H9 (cell line): ENCODE measurements at regions not wholly inside any gene's neighbourhood (a gene's known extent, or its start where the extent isn't known, plus 50 kb on each side); places are given as distances from the start of the nearest gene placed in this dataset.
"Not testable (repeated sequence)": the region's sequence is repeated elsewhere in the genome, so short reads cannot be mapped to it uniquely, and the experiment has no call there.

Experiments used
- DNase-seq: peaks from one replicate; pipeline ENCODE4 v3.0.0-alpha.2; 2017
- H2AFZ ChIP-seq: one replicate; pipeline ENCODE4 v1.6.1; 2013; ENCODE audit warnings: mild to moderate bottlenecking, low read length, control low read depth, moderate library complexity
- H2AK5ac ChIP-seq: 2 replicates; pipeline ENCODE4 v1.6.1; 2013; ENCODE audit warnings: low read length, control low read depth, mixed read lengths; ENCODE audit not compliant: insufficient read length
- H2BK120ac ChIP-seq: one replicate; pipeline ENCODE4 v1.6.1; 2013; ENCODE audit warnings: low read depth, mild to moderate bottlenecking, low read length, control low read depth, inconsistent platforms; ENCODE audit not compliant: poor library complexity, severe bottlenecking
- H2BK12ac ChIP-seq: 2 replicates; pipeline ENCODE4 v1.6.1; 2013; ENCODE audit warnings: low read length, control low read depth, mixed read lengths, low read depth; ENCODE audit not compliant: insufficient read length
- H2BK15ac ChIP-seq: 2 replicates; pipeline ENCODE4 v1.6.1; 2013; ENCODE audit warnings: low read depth, low read length, control low read depth
- H2BK20ac ChIP-seq: one replicate; pipeline ENCODE4 v1.6.1; 2013; ENCODE audit warnings: low read depth, mild to moderate bottlenecking, low read length, control low read depth, inconsistent platforms; ENCODE audit not compliant: poor library complexity, severe bottlenecking
- H2BK5ac ChIP-seq: 2 replicates; pipeline ENCODE4 v1.6.1; 2013; ENCODE audit warnings: low read length, control low read depth, mixed read lengths; ENCODE audit not compliant: insufficient read length
- H3K14ac ChIP-seq: 2 replicates; pipeline ENCODE4 v1.6.1; 2013; ENCODE audit warnings: low read length, control low read depth; ENCODE audit not compliant: insufficient read depth
- H3K18ac ChIP-seq: 2 replicates; pipeline ENCODE4 v1.6.1; 2013; ENCODE audit warnings: low read depth, mild to moderate bottlenecking, mixed read lengths, low read length, control low read depth; ENCODE audit not compliant: insufficient read length
- H3K23ac ChIP-seq: 2 replicates; pipeline ENCODE4 v1.6.1; 2013; ENCODE audit warnings: low read length, control low read depth, mixed read lengths, low read depth; ENCODE audit not compliant: insufficient read length
- H3K23me2 ChIP-seq: 2 replicates; pipeline ENCODE4 v1.6.1; 2013; ENCODE audit warnings: low read depth, mild to moderate bottlenecking, mixed read lengths, low read length, control low read depth; ENCODE audit not compliant: insufficient read length, poor library complexity, severe bottlenecking
- H3K27ac ChIP-seq: 2 replicates; pipeline ENCODE4 v1.5.1; 2013; ENCODE audit warnings: low read length, control low read depth, mixed read lengths, low read depth; ENCODE audit not compliant: insufficient read length
- H3K27me3 ChIP-seq: 2 replicates; pipeline ENCODE4 v1.6.1; 2013; ENCODE audit warnings: low read length, control low read depth, inconsistent platforms; ENCODE audit not compliant: insufficient read depth
- H3K4ac ChIP-seq: 2 replicates; pipeline ENCODE4 v1.6.1; 2013; ENCODE audit warnings: low read depth, mild to moderate bottlenecking, control low read depth, inconsistent platforms, low read length, moderate library complexity
- H3K4me1 ChIP-seq: 2 replicates; pipeline ENCODE4 v1.6.1; 2013; ENCODE audit warnings: low read length, control low read depth, inconsistent platforms; ENCODE audit not compliant: insufficient read depth
- H3K4me2 ChIP-seq: 2 replicates; pipeline ENCODE4 v1.6.1; 2013; ENCODE audit warnings: low read length, control low read depth, mixed read lengths; ENCODE audit not compliant: insufficient read length, insufficient read depth
- H3K56ac ChIP-seq: 2 replicates; pipeline ENCODE4 v1.6.1; 2013; ENCODE audit warnings: low read depth, mild to moderate bottlenecking, mixed read lengths, low read length, control low read depth; ENCODE audit not compliant: insufficient read length
- H3K79me1 ChIP-seq: 2 replicates; pipeline ENCODE4 v1.6.1; 2013; ENCODE audit warnings: low read depth, mild to moderate bottlenecking, moderate library complexity, low read length, control low read depth, inconsistent platforms; ENCODE audit not compliant: insufficient read depth, poor library complexity, severe bottlenecking
- H3K79me2 ChIP-seq: 2 replicates; pipeline ENCODE4 v1.6.1; 2013; ENCODE audit warnings: low read length, control low read depth, inconsistent platforms; ENCODE audit not compliant: insufficient read depth
- H3K9ac ChIP-seq: 2 replicates; pipeline ENCODE4 v1.6.1; 2013; ENCODE audit warnings: low read length, control low read depth, mixed read lengths; ENCODE audit not compliant: insufficient read length; ENCODE audit errors: extremely low read depth
- H3K9me3 ChIP-seq: one replicate; pipeline ENCODE4 v1.6.1; 2013; ENCODE audit warnings: low read depth, low read length, inconsistent platforms; ENCODE audit not compliant: control insufficient read depth
- H3T11ph ChIP-seq: one replicate; pipeline ENCODE4 v1.6.1; 2013; ENCODE audit warnings: mild to moderate bottlenecking, low read length, control low read depth, inconsistent platforms
- H4K20me1 ChIP-seq: one replicate; pipeline ENCODE4 v1.6.1; 2013; ENCODE audit not compliant: control insufficient read depth, insufficient read length, insufficient read depth
- H4K5ac ChIP-seq: 2 replicates; pipeline ENCODE4 v1.6.1; 2013; ENCODE audit warnings: low read depth, mild to moderate bottlenecking, mixed read lengths, low read length, control low read depth; ENCODE audit not compliant: insufficient read length
- H4K8ac ChIP-seq: replicated peaks from 2 replicates; pipeline ENCODE4 v1.6.1; 2013; ENCODE audit warnings: low read length, control low read depth, mixed read lengths, low read depth; ENCODE audit not compliant: insufficient read length
- H4K91ac ChIP-seq: 2 replicates; pipeline ENCODE4 v1.6.1; 2013; ENCODE audit warnings: low read depth, mild to moderate bottlenecking, moderate library complexity, mixed read lengths, low read length, control low read depth; ENCODE audit not compliant: insufficient read length
- H3K27ac Mint-ChIP-seq, 3 experiments: 2 replicates in 2 of 3; 3 replicates in 1 of 3; pipeline ENCODE4 v1.8.0; 2020 to 2021; ENCODE audit warnings: mixed read lengths in 3 of 3, mild to moderate bottlenecking in 1 of 3, moderate library complexity in 1 of 3
- H3K27me3 Mint-ChIP-seq: 2 replicates; pipeline ENCODE4 v1.8.0; 2021; ENCODE audit warnings: low read depth, mild to moderate bottlenecking, moderate library complexity, mixed read lengths
- H3K36me3 Mint-ChIP-seq, 3 experiments: 2 replicates in 2 of 3; 3 replicates in 1 of 3; pipeline ENCODE4 v1.8.0; 2020 to 2021; ENCODE audit warnings: low read depth in 3 of 3, mixed read lengths in 3 of 3; ENCODE audit not compliant: insufficient read depth in 1 of 3
- H3K4me1 Mint-ChIP-seq, 2 experiments: 2 replicates each; pipeline ENCODE4 v1.8.0; 2020; ENCODE audit warnings: mixed read lengths in 2 of 2
- H3K4me3 Mint-ChIP-seq, 2 experiments: 2 replicates in 1 of 2; 3 replicates in 1 of 2; pipeline ENCODE4 v1.8.0; 2020 to 2021; ENCODE audit warnings: mild to moderate bottlenecking in 2 of 2, mixed read lengths in 2 of 2, moderate library complexity in 1 of 2
- H3K9me3 Mint-ChIP-seq, 2 experiments: 2 replicates in 1 of 2; 3 replicates in 1 of 2; pipeline ENCODE4 v1.8.0; 2020; ENCODE audit warnings: mild to moderate bottlenecking in 2 of 2, mixed read lengths in 2 of 2, moderate library complexity in 1 of 2
- CTCF ChIP-seq: fragments of 200-600 bp; sonication (generic); conservative IDR thresholded peaks from 3 replicates; pipeline ENCODE4 v1.8.0; 2021; ENCODE audit warnings: antibody characterized with exemption, mild to moderate bottlenecking
- WGBS: extraction: QIAGEN DNeasy Blood & Tissue Kit; methylation state at CpG from one replicate; pipeline ENCODE4 v1.1.7; 2013; ENCODE audit warnings: missing lambda C conversion rate, low lambda C conversion rate, mixed read lengths; ENCODE audit not compliant: insufficient read length; ENCODE audit errors: extremely low coverage; 5-methylcytosine and 5-hydroxymethylcytosine counted together

DNA sequence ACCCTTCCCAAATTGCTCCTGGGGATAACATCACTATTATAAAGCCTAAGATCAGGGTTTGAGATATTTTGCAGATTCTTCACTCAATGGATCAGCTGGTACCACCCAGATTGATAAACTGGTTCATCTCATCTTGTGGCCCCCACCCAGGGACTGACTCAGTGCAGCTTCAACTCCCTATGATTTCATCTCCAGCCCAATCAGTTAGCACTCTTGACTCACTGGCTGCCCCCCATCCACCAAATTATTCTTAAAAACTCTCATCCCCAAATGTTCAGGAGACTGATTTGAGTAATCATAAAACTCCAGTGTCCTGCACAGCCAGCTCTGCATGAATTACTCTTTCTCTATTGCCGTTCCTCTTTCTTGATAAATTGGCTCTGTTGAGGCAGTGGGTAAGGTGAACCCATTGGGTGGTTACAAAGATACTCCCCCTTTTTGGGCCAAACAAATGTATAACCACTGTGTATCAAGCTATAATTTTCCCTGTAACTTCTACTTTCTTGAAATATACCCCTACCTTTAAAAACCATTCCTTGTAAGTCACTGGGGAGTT is 263.3 kb upstream of the IL12B start:
- WGBS = no CpG with 5 or more reads among the region's 1 CpG
- peaks cover 26 to 32% of the 10 kb centered on the region in 2 experiments for H3K9me3 Mint-ChIP-seq
- Histone ChIP-seq H3K79me1 (no peaks in the 10 kb centered on the region), H2AFZ (no peak overlapping the region), H4K8ac (no peak overlapping the region), H3K4me1 (no peaks in the 10 kb centered on the region), H3K9ac (no peak overlapping the region), H3K27ac (no peak overlapping the region), H3K9me3 (peaks cover 5% of the 10 kb centered on the region), H2BK120ac (no peak overlapping the region), H2BK15ac (no peak overlapping the region), H3K79me2 (no peaks in the 10 kb centered on the region), H2AK5ac (no peak overlapping the region), H4K20me1 (no peaks in the 10 kb centered on the region), H4K91ac (no peak overlapping the region), H4K5ac (no peak overlapping the region), H2BK12ac (no peak overlapping the region), H3K14ac (no peak overlapping the region), H3K56ac (no peak overlapping the region), H3T11ph (no peak overlapping the region), H2BK20ac (no peak overlapping the region), H3K18ac (no peak overlapping the region), H3K4me2 (no peak overlapping the region), H3K23me2 (no peaks in the 10 kb centered on the region), H2BK5ac (no peak overlapping the region), H3K23ac (no peak overlapping the region), H3K4ac (no peak overlapping the region), H3K27me3 (no peaks in the 10 kb centered on the region)
- no peak for DNase-seq
- peaks cover 6 to 9% of the 10 kb centered on the region in 2 experiments for H3K4me1 Mint-ChIP-seq
- no peak for TF ChIP-seq CTCF
- H3K27me3 Mint-ChIP-seq = peaks cover 5% of the 10 kb centered on the region
- H3K4me3 Mint-ChIP-seq = no peak overlapping the region
- H3K27ac Mint-ChIP-seq = no peak overlapping the region
- H3K36me3 Mint-ChIP-seq = peaks cover 5 to 27% (median 21%) of the 10 kb centered on the region in 3 experiments

DNA sequence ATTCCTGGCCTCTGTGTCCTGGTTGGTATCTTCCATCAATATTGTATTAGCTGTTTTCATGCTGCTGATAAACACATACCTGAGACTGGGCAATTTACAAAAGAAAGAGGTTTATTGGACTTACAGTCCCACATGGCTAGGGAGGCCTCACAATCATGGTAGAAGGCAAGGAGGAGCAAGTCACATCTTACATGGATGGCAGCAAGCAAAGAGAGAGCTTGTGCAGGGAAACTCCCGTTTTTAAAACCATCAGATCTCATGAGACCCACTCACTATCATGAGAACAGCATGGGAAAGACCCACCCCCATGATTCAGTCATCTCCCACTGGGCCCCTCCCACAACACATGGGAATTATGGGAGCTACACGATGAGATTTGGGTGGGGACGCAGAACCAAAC is 265.3 kb upstream of the IL12B start:
- not testable (repeated sequence) for H2BK20ac ChIP-seq
- WGBS = no CpG with 5 or more reads among the region's 3 CpGs
- peaks cover 27 to 32% of the 10 kb centered on the region in 2 experiments for H3K9me3 Mint-ChIP-seq

More for the DNA sequence above, 265.3 kb upstream of the IL12B start:
- H3K56ac ChIP-seq, H3K4ac ChIP-seq, H3K27ac Mint-ChIP-seq, H4K8ac ChIP-seq, DNase-seq, H4K91ac ChIP-seq, H3T11ph ChIP-seq, H2AFZ ChIP-seq, H3K27ac ChIP-seq, H2BK12ac ChIP-seq, H3K9me3 ChIP-seq, H3K4me2 ChIP-seq, H3K4me1 ChIP-seq, H3K79me2 ChIP-seq, H3K14ac ChIP-seq, H3K23me2 ChIP-seq, H3K23ac ChIP-seq, H4K20me1 ChIP-seq, H3K4me3 Mint-ChIP-seq, H2BK15ac ChIP-seq, H2AK5ac ChIP-seq, H2BK5ac ChIP-seq, H3K79me1 ChIP-seq, H4K5ac ChIP-seq, H3K27me3 ChIP-seq, H3K18ac ChIP-seq, H2BK120ac ChIP-seq, H3K9ac ChIP-seq, H3K4me1 Mint-ChIP-seq, H3K27me3 Mint-ChIP-seq: not testable (repeated sequence)
- H3K36me3 Mint-ChIP-seq = peaks cover 5 to 27% (median 21%) of the 10 kb centered on the region in 3 experiments
